Transverse colon (tissue), 3 donors: ENCODE measurements at regions not wholly inside any gene's neighbourhood (a gene's known extent, or its start where the extent isn't known, plus 50 kb on each side); places are given as distances from the start of the nearest gene placed in this dataset.

Experiments used
- POLR2A ChIP-seq: fragments of 450-650 bp; IDR thresholded peaks from one replicate; pipeline ENCODE4 v1.6.1; 2016; ENCODE audit warnings: antibody characterized with exemption, mild to moderate bottlenecking, moderate library complexity
- TF ChIP-seq, protein P1 (sequence below), 5 experiments: fragments of 200-600 bp in 3 of 5; fragments of 450-650 bp in 2 of 5; sonication (generic) in 3 of 5; IDR thresholded peaks; 1 replicate in 2 of 5; 2 replicates in 3 of 5; pipeline ENCODE4 v1.5.1; 2016 to 2017; ENCODE audit warnings: antibody characterized with exemption in 5 of 5, inconsistent platforms in 3 of 5, mild to moderate bottlenecking in 2 of 5, moderate library complexity in 1 of 5

DNA sequence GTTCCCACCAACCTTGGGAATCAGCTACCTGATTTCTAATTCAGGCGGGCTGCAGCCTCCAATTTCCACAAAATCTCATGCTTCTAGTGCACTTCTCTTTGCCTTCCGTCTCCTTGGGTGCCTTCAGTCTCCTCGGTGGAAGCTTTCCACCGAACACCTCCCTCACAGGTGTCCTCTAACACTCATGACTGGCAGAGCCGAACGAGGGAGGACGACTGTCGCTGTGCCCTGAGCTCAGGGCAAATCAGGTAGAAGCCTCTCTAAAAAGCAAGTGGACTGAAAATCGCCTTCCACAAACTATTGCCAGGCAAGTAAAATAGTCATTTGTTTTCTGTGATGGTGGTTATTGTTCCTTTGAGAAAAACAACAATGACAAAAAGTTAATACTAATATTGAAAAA lies 176.1 kb upstream of the PPARGC1A start:
- TF ChIP-seq, protein P1, sequence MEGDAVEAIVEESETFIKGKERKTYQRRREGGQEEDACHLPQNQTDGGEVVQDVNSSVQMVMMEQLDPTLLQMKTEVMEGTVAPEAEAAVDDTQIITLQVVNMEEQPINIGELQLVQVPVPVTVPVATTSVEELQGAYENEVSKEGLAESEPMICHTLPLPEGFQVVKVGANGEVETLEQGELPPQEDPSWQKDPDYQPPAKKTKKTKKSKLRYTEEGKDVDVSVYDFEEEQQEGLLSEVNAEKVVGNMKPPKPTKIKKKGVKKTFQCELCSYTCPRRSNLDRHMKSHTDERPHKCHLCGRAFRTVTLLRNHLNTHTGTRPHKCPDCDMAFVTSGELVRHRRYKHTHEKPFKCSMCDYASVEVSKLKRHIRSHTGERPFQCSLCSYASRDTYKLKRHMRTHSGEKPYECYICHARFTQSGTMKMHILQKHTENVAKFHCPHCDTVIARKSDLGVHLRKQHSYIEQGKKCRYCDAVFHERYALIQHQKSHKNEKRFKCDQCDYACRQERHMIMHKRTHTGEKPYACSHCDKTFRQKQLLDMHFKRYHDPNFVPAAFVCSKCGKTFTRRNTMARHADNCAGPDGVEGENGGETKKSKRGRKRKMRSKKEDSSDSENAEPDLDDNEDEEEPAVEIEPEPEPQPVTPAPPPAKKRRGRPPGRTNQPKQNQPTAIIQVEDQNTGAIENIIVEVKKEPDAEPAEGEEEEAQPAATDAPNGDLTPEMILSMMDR (IDR thresholded peaks at IDR 0.05) = no peak
- TF ChIP-seq POLR2A = no peak
